ENCODE measurements at regions not wholly inside any gene's neighbourhood (a gene's known extent, or its start where the extent isn't known, plus 50 kb on each side); places are given as distances from the start of the nearest gene placed in this dataset.

DNA sequence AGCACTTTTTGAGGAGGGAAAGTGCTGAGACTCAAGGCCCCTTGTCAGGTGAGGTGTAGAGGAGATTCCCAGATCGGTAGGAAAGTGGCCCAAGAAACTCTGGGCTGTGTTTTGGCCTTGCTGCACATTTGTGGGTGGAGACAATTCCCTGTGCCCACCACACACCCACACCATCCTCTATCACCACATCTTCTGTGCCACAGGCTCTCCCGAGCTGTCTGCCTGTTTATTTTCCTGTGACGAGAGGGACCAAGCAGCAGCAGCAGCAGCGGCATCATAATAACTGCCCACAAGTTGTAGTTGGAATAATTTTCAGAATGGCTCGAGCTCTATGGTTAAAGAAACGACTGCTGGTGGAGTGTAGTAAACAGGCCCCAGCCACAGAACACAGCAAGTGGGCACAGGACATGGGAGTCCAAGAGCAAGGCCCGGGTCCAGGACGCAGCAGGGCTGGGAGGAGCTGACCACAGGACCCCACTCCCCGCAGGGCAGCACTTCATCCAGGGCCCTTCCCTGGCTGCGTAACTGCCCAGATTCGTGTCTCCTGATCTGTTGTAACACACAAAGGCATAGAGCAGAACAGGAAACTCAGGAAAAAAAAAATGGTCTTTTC, 55.6 kb upstream of the BCL2L14 start (continued):
- TF ChIP-seq E2F4 (CRISPR knock-in tag; IDR thresholded peaks at IDR 0.05; ENCODE audit: borderline replicate concordance, low read depth) (no peak), GRHL2 (CRISPR knock-in tag; IDR thresholded peaks at IDR 0.05; ENCODE audit: insufficient replicate concordance, severe bottlenecking) (no peak), SMAD4 (CRISPR knock-in tag; IDR thresholded peaks at IDR 0.05) (no peak), RORB (CRISPR knock-in tag; IDR thresholded peaks at IDR 0.05) (no peak), E2F5 (CRISPR knock-in tag; IDR thresholded peaks at IDR 0.05) (no peak)

DNA sequence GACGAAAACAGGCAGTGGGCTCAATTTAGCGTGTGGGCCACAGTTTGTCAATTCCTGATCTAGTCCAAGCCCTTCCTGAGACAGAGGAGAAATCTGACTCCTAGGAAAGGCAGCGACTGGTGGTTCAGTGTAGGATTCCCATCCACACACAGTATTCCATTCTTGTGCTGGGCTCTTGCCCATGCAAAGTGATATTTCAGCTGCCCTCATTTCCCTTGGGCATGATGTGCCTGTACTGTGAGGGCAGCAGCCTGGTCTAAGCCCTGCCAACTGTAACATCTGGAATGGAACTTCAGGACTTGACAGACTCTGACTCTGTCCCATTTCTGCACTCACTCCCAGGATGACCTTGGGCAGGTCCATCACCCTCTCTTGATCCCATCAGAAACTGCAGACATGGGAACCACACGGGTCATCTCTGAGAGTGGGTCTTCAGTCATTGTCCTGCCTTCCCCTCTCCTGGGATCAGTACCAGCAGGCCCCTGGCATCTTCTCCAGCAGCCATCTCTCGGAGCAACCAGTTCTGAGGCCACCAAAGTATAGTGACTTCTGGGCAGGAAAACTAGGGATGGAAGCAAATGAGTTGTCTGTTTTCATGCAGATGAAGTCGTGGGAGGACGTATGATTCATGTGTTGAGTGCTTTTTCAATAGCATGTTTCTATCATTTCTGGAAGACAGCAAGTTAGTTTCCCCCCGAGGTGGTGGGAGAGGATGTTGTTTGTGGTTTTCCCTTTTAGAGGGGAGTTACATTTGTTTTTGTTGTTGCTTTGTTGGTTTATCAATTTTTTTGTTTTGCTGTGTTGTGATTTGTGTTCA, 54.2 kb upstream of the BCL2L14 start:
- H3K27me3 Mint-ChIP-seq (ENCODE audit: low read depth) = no peaks in the 10 kb centered on the region
- H3K4me3 Mint-ChIP-seq = no peak overlapping the region
- ChIA-PET POLR2A (no interaction called here), CTCF (no interaction called here)
- peaks cover 23% of the 10 kb centered on the region for H3K4me1 Mint-ChIP-seq
- TF ChIP-seq RELA (CRISPR knock-in tag; IDR thresholded peaks at IDR 0.05; ENCODE audit: borderline replicate concordance) (no peak), GTF2I (CRISPR knock-in tag; conservative IDR thresholded peaks at IDR 0.05) (no peak), ARID4B (CRISPR knock-in tag; IDR thresholded peaks at IDR 0.05; ENCODE audit: borderline replicate concordance) (no peak)
- TF ChIP-seq, protein P1, sequence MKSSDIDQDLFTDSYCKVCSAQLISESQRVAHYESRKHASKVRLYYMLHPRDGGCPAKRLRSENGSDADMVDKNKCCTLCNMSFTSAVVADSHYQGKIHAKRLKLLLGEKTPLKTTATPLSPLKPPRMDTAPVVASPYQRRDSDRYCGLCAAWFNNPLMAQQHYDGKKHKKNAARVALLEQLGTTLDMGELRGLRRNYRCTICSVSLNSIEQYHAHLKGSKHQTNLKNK (CRISPR knock-in tag; IDR thresholded peaks at IDR 0.05) = no peak
- no peak for ATAC-seq
- no peak overlapping the region for H3K27ac Mint-ChIP-seq
- no peak for DNase-seq (ENCODE audit: low spot score)
- H3K9me3 Mint-ChIP-seq = no peaks in the 10 kb centered on the region
- H3K36me3 Mint-ChIP-seq = no peaks in the 10 kb centered on the region

DNA sequence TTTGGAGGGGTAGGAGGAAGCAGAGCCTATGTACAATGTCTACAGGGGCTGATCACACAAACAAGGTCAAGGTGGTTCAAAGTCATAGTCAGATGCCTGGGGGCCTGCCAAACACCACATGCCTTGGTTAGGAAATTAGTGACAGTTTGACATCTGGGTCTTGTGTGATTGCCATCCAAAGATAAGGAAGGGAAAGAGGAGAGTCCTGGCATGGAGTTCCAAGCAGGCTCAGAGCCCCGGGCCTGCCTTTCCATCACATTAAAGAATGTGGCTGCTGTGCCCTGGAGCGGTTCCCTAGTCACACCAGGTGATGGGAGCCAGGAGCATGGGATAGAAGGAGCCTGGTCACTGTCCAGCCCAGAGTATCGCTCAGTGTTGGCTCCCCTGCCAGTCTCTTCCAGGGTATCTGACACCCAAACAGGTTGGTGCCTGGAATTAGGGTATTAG, 53.6 kb upstream of the BCL2L14 start:
- Mint-ChIP-seq H3K9me3 (no peaks in the 10 kb centered on the region), H3K4me3 (no peak overlapping the region), H3K27me3 (ENCODE audit: low read depth) (no peaks in the 10 kb centered on the region), H3K27ac (no peak overlapping the region), H3K36me3 (no peaks in the 10 kb centered on the region), H3K4me1 (peaks cover 18% of the 10 kb centered on the region)
- TF ChIP-seq, protein P2, sequence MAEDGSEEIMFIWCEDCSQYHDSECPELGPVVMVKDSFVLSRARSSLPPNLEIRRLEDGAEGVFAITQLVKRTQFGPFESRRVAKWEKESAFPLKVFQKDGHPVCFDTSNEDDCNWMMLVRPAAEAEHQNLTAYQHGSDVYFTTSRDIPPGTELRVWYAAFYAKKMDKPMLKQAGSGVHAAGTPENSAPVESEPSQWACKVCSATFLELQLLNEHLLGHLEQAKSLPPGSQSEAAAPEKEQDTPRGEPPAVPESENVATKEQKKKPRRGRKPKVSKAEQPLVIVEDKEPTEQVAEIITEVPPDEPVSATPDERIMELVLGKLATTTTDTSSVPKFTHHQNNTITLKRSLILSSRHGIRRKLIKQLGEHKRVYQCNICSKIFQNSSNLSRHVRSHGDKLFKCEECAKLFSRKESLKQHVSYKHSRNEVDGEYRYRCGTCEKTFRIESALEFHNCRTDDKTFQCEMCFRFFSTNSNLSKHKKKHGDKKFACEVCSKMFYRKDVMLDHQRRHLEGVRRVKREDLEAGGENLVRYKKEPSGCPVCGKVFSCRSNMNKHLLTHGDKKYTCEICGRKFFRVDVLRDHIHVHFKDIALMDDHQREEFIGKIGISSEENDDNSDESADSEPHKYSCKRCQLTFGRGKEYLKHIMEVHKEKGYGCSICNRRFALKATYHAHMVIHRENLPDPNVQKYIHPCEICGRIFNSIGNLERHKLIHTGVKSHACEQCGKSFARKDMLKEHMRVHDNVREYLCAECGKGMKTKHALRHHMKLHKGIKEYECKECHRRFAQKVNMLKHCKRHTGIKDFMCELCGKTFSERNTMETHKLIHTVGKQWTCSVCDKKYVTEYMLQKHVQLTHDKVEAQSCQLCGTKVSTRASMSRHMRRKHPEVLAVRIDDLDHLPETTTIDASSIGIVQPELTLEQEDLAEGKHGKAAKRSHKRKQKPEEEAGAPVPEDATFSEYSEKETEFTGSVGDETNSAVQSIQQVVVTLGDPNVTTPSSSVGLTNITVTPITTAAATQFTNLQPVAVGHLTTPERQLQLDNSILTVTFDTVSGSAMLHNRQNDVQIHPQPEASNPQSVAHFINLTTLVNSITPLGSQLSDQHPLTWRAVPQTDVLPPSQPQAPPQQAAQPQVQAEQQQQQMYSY (CRISPR knock-in tag; IDR thresholded peaks at IDR 0.05) = 0 out of 2 replicates have a peak, but pooled peaks have one; percentile 28
- no peak for TF ChIP-seq ZNF423 (CRISPR knock-in tag; IDR thresholded peaks at IDR 0.05)
- POLR2A ChIA-PET = no interaction called here
- peak; percentile 27; the same call in 1 of the 2 replicates for ATAC-seq
- no peak for DNase-seq (ENCODE audit: low spot score)
- CTCF ChIA-PET = interaction anchor here (0.6 to 1.6 kb wide), 17 partner anchors 8 to 472 kb away, joined by 3 to 24 read pairs (median 3); partner anchors contain the start of gene ETV6

Measured in WTC11 (cell line).